HG03565 (cell line): ENCODE measurements at regions not wholly inside any gene's neighbourhood (a gene's known extent, or its start where the extent isn't known, plus 50 kb on each side); places are given as distances from the start of the nearest gene placed in this dataset.
"Not testable (repeated sequence)": the region's sequence is repeated elsewhere in the genome, so short reads cannot be mapped to it uniquely, and the experiment has no call there.

Experiments
- ATAC-seq: cut with Tn5 transposase; IDR thresholded peaks from one replicate; pipeline ENCODE4 v1.9.1; 2021; ENCODE audit warnings: mild to moderate bottlenecking, moderate library complexity; ENCODE audit not compliant: unreplicated experiment

DNA sequence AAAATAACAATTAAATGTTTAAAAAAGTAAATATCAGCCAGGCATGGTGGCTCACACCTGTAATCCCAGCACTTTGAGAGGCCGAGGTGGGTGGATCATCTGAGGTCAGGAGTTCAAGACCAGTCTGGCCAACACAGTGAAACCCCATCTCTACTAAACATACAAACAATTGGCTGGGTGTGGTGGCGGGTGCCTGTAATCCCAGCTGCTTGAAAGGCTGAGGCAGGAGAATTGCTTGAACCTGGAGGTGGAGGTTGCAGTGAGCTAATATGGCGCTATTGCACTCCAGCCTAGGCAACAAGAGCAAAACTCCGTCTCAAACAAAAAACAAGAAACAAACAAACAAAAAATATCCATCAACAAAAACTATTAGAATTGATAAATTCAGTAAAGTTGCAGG is 77.5 kb downstream of the SNX5 start:
- ATAC-seq, result not testable (repeated sequence)

DNA sequence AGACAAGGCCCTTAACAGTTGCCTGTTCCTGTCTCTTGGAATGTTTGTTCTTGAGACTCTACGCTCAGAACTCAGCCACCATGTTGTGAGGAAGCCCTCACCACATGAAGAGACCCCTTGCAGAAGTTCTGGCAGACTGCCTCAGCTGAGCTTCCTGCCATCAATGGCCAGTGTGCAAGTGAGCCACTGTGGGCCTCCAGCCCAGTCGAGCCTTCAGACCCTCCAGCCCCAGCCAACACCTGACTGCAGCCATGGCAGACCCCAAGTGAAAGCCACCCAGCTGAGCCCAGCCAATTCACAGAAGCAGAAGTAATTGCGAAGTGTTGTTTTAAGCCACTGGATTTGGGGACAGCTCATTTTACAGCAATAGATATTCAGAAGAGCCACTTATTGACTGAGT is 78.3 kb downstream of the SNX5 start:
- ATAC-seq, result no peak

DNA sequence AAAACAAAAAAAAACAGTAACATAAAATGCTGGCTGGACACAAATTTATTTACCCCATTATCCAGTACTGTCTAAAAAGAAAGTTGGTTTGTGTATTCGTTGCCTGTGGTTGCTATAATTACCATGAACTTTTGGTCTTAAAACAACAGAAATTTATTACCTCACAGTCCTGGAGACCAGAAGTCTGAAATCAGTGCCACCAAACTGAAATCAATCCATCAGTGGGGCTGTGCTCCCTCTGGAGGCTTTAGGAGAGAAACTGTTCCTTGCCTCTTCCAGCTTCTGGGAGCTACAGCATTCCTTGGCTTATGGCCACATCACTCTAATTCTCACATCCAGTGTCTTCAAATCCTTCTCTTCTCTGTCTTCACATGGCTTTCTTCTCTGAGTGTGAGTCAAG is 79.4 kb downstream of the SNX5 start:
- no peak for ATAC-seq

DNA sequence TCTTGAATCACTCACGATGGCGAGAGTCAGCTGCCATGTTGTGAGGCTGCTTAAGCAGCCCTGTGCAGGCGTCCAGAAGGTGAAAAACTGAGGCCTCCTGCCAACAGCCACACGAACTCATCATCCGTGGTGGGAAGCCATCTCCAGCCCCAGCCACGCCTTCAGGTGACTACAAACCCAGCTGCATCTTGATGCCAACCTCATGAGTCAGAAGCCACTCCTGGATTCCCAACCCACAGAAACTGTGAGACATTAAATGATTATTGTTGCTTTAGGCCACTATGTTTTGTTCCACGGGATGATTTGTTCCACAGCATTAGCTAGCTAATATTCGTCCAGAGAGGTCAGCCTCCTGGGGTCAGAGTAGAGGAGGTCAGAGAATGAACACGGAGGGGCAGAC is 80.5 kb downstream of the SNX5 start:
- no peak for ATAC-seq

DNA sequence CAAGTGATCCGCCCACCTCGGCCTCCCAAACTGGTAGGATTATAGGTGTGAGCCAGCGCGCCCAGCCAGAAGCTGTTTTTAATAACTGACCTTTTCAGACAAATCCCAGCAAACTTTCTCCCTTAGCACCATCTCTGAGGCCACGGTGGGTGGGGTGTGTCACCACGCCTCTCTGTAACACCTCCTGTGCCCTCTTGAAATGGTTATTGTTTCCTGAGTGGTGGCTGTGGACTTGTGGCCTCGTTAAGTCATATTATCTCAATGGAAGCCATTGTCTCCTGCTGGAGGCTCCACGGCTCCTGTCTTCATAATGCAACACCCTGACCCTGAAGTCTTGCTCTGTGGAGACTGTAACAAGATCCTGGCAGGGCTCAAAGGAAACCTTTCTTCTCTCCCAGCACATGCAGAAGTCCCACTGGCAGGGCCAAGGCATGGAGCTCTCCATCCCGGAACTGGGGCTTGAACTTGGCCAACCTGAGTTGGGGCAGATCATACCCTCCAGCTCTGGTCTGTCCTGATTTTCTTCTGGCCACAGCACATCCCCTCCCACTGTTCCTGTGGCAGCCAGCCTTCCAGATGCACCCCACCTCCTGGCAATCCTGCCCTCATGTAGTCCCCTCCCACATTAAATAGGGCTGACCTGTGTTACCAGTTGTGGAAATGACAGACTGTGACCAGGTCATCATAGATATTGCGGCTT is 81.1 kb downstream of the SNX5 start:
- ATAC-seq, result no peak

DNA sequence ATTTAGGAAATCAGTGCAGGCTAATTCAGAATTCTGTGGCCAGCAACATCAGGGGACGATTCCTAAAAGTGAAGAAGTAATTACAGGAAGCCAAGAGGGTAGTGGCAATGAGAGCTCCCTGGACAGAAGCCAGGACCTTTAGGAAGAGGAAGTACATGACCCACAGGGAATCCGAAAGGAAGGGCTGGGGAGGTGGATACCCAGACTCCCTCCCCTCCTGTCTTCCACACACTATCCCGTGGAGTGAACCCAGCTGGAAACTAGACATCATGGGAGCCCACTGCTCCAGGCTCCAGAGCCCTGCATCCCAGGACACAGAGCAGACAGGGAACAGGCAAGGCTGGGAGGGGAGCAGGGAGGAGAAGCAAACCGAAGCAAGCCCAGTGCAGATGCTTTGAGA is 83.0 kb downstream of the SNX5 start:
- no peak for ATAC-seq

DNA sequence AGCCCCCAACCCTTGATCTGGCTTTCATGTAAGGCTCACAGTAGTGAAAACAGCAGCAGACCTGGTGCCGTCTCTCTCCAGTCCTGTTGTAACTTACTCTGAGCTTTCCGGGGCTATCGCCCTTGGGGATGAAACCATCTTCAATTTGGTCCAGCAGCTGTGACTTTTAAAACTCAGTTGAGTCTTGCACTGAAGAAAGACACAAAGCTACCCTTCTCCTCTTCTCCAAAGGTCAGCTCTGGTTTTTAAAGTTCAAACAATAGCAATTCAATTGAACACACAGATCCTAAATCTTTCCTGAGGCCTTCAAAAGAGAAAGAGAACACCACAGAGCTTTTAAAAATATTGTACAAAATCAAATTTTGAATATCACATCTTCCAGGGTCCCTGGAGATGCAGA is 83.5 kb downstream of the SNX5 start:
- ATAC-seq, result no peak

DNA sequence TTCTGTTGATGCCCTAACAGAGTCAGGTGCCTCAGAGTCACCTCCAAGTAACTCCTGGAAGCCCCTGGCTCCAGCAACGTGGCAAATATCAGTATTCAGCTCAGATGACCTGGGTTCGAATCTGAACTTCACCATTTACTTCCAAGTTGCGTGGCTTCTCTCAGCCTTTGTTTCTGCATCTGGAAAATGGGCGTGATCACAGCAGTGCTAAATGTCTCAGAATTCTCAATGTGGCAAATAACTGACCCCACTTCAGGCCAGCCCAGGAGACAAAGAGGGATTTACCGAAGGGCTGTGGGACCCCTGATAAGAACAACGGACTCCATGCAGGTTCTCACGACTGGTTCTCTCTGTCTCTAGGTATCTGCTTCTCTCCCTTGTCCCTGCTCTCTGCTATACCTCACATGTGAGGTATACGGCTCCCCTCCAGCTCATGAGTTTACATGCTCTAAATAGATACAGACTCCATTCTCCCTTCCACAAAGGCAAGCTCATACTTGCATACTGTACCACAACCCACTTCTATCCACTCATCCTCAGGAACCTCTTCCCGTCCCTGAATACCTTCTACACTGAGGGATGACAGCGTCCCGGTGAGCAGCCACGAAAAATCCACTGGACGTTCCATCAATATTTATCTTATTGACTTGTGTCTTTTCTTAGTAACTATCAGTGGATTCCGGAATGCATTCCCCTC is 84.1 kb downstream of the SNX5 start:
- no peak for ATAC-seq

DNA sequence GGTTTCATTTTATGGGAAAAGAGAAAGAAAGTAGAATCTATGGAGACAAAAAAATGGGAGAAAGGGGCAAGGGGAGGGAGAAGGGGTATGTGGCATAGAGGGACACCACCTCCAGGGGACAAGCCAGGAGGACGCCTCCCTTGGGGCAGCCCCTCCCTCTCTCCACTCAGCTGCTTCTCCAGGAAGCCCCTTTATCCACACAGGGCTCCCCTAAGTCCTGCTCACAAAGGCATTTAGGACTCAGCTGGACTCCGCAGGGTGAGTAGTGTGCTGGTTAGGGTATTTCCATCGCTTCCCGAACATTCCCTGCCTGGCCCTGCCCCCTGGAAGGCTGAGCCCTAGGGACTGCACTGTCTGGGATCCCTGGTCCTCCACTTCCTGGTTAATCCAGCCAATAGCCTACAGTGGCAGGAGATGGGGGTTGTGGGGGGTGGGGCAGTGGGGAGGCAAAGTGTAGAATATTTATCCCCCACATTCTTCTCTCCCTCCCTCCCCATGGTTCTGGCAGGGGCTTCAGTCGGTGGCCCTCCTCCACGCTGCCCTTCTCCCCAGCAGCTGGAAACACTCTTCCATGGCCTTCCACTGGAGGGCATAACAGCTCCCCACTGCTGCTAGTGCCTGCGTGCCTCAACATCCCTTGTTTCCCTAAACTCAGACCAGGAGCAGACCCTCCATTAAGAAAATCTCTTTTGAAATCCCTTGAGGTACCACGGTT is 84.8 kb downstream of the SNX5 start:
- ATAC-seq, result no peak

DNA sequence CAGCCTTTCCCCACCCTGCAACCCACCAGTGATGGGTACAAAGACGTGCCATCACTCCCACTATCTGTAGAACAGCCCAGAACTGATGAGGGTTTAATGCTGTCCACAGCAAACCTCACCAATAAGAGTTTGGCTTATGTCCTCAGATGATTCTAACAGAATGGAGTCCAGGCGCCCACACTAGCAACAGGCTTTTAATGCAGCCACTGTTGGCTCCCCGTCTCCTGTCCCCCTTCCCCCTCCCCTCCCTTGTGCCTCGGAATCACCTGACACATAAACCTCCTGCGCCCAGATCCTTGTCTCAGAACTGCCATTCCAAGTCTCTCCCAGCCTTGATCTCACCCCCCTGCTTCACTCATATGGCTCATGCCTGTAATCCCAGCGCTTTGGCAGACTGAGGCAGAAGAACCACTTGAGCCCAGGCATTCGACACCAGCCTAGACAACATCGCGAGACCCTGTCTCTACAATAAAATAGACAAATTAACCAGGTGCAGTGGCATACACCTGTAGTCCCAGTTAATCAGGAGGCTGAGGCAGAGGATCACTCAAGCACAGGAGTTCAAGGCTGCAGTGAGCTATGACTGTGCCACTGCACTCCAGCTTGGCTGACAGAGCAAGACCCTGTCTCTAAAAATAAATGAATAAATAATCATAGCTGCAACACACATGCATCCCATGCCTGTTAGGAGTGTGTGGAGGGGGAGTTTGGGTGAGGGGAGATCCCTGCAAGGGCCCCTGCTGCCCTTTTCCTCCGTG is 85.6 kb downstream of the SNX5 start:
- no peak for ATAC-seq

DNA sequence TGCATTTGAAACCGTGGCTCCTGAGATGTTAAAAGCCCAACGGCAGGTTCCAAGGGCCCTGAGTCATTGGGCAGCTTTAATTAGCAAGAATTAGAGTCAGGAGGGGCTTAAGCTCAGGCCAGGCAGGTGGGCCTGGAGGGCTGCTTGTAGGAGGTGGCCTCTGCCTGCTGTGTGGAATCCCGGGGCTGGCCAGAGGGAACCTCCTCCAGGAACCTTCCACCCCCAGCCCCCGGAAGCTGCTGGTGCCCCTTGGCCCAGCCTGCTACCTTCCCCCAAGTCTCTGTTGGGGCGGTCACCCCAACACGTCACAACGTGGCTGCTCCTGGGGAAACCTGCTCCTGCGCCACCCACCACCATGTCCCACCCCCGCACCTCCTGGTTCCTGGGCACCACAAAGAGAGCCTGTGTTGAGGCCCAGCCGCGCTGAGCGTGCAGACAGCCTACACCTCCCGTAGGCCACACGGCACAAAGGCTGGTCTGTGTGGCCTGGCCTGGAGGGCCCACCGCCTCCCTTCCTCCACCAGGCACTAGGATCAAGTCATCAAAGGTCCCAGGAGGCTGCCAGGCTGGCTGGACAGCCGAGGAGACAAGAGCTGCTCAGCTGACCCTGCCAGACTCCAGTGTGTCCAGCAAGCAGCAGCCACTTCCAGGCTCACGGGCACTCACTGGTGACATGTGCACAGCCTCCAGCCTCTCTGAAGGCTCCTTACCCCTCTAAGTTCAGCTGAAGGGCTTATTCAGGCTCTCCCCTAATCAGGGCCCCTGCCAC is 86.3 kb downstream of the SNX5 start:
- ATAC-seq, result no peak

DNA sequence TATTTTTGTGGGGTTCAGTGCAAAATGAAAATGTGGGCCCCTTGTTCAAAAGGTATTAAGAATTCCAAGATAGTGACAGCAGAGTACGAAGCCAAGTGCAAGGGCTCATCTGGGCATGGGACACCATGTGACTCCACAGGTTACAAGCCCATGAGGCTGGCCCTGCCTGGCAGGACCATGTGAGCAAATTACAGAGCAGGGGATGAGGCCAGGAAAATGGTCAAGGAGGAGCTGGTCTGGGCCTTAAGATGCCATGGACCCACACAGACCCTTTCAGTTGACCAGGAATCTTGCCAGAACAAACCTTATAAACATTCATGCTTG is 86.9 kb downstream of the SNX5 start:
- ATAC-seq, result no peak

DNA sequence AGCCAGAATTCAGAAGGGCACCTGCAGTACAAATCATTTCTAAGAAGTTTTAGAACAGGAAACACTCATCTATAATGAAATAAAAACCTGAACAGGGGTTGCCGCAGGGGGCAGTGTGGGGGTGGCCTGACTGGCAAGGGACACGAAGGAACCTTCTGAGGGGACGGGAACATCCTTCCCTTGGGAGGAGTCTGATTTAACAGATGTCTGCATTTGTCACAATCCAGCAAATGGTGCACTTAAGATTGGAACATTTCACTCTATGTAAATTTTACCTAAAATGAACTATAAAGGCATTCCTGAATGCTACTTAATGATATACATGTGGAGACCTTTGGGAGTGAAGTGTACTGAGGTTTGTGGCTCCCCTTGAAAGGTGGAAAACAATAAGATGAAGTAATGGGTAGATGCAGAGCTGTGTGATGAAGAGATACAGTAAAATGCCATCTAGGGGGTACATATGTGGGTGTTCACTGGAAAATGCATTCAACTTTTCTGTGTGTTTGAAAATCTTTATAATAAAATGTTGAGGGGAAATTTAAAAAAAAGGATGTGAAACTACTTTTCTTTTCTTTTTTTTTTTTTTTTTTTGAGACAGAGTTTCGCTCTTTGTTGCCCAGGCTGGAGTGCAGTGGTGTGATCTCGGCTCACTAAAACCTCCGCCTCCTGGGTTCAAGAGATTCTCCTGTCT is 89.5 kb downstream of the SNX5 start:
- ATAC-seq, result no peak

DNA sequence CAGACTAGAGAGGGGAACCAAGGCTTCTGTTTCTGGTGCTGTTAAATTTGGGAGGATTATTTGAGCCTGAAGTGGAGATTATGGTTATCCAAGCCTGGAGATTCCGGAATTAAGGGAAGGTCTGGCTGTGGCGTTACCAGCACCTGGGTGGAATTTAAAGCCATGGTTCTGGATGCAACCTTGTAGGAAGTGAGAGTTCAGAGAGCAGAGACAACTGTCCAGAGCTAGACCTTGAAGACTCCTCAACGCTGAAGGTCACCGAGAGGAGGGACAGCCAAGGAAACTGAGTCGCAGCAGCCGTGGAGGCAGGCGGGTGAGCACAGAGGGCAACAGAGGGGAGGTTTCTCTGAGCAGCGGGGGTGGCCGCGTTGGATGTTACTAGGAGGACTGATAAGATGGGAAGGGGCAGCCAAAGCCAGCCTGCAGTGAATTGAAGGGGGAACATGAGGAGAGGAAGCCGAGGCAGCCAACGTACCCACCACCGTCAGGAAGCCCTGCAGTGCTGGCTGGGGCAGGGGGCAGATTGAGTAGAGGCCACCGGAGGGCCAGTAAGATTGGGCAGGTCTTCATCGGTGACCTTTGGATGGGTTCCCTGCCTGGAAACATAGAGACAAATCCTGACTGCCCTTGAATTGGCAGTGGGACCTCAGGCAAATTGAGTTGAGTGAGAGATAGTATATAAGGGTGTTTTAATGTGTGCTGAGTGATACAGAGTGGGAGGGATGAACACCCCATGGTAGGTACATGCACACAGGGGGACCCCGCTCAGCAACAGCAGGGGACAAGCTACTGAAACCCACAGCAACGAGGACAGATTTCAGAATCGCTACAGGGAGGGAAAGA is 90.3 kb downstream of the SNX5 start:
- no peak for ATAC-seq

DNA sequence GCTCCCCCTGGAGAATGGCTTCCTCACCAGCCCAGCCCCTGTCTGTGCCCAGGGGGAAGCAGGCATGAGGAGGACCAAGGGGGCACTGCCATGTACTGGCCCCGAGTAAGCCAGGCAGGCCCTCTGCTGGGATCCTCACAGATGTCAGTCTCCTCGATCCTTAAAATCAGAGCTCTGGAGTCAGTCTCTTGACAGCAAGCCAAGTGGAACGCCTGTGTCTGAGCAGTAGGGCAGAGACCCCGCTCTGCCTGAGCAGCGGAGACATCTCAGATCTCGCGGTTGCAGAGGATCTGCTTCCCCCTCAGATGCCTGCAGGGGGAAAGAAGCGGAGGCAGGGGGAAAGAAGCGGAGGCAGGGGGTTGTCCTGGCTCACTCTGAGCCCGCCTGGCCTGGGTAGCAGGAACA is 92.6 kb downstream of the SNX5 start:
- ATAC-seq, result no peak

DNA sequence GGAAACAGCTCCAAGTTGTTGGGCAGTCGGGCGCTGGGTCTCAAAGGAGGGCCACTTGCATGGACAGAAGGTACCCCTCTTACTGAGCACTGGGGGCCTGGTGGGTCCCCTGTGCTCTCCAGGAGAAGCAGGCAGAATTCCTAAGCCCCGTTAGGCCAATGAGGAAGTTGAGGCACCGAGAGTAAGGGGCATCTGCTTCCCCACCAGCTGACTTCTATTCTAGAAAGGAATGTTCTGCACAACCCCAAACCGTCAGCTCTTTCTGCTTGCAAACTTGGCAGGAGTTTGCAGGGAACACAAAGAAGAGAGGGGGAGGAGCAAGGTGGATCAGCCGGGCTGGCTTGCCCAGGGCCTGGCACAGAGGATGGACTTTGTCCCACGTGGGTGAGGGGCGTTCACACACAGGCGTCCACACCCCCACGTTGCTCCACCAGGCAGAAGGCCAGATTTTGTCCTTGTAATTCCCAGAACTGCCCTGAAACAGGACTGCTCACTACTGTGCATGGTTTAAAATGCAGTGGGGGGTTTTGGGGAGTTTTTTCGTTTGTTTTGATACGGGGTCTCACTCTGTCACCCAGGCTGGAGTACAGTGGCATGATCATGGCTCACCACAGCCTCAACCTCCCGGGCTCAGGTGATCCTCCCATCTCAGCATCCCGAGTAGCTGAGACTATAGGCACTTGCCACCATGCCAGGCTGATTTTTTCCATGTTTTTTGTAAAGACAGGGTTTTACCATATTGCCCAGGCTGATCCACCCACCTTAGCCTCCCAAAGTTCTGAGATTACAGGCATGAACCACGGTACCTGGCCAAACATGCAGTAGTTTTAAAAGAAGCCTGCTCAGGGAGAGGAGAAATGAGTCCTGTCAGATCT is 93.3 kb downstream of the SNX5 start:
- ATAC-seq, result no peak

DNA sequence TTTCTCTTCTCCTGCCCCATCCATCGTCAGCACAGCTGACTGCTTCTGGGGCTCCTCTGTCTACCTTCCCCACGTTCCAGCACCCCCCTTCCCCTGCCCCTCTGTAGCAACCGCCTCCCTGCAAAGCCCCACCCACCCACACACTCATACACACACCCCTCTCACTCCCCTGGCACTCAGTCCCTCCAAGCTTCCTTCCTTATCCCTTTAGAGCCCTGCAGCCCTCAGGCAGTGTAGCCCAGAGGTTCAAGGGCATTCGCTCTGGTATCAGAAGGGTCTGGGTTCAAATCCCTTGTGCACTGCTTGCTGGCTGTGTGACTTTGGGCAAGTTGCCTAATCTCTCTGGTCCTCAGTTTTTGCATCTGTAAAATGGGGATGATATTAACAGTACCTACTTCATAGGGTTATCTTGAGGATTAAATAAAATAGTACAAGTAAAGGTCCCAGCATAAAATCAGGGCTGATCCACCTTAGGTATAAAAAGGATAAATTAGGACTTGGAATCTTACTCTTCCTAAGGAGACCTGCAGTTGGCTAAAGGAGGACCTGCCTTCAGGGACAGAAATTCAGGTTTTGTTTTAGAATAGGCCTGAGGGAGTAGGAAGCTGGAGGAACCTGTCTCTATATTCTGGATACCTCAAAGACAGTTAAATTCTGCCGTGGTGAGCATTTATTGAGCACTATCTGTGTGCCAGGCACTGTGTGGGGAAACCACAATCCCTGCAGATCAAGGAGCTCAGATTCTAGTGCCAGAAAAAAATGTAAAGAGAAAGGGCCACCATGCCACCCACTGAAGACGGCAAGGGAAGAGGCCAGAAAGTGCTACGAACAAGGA is 94.1 kb downstream of the SNX5 start:
- no peak for ATAC-seq
